K562 (cell line): ENCODE measurements at regions not wholly inside any gene's neighbourhood (a gene's known extent, or its start where the extent isn't known, plus 50 kb on each side); places are given as distances from the start of the nearest gene placed in this dataset.
"Not testable (repeated sequence)": the region's sequence is repeated elsewhere in the genome, so short reads cannot be mapped to it uniquely, and the experiment has no call there.

Experiments used
- ATAC-seq: fragments of 200-7000 bp; cut with Tn5 transposase; 3 replicates; pipeline ENCODE4 v1.9.1; 2020; ENCODE audit warnings: moderate library complexity
- BruUV-seq: library from RNA; stranded (reverse); fragments of 400-500 nt; replicated peaks from 2 replicates; lab custom pipeline; 2021; lab: Mats Ljungman, UMichigan
- CTCF ChIA-PET: fragments of 300-600 bp; formaldehyde crosslinking; extraction: SDS; loops from one replicate; lab custom pipeline; 2021; ENCODE audit warnings: low intra/inter-chr PET ratio; lab: Yijun Ruan, JAX
- POLR2A ChIA-PET: fragments of 300-600, 350-650 bp; sonication (Branson Sonifier 250); formaldehyde crosslinking; extraction: SDS; loops from one replicate; lab custom pipeline; 2021; ENCODE audit warnings: antibody characterized with exemption, inconsistent platforms; lab: Yijun Ruan, JAX
- DNase-seq, 4 experiments: peaks; one replicate each; pipeline versions ENCODE4 v3.0.0 to v3.0.0-alpha.2; 2011 to 2018; ENCODE audit warnings: low spot score in 3 of 4, mixed read lengths in 3 of 4; ENCODE audit errors: extremely low read depth in 1 of 4
- FAIRE-seq: peaks from 2 replicates; lab custom pipeline; 2011; peaks lifted over from hg19 to GRCh38; lab: Jason Lieb, UNC
- H2AFZ ChIP-seq: 2 replicates; pipeline ENCODE4 v1.6.0; 2011; ENCODE audit warnings: low read depth, low read length, control low read depth, inconsistent platforms
- H3K27ac ChIP-seq: fragments of 200-600 bp; 3 replicates; pipeline ENCODE4 v1.8.0; 2011; ENCODE audit warnings: low read depth, mild to moderate bottlenecking, control low read depth, inconsistent platforms, low read length, moderate library complexity, mixed read lengths; ENCODE audit errors: extremely low read depth
- H3K27me3 ChIP-seq, 2 experiments: fragments of 300-600 bp in 1 of 2; 2 replicates in 1 of 2; 3 replicates in 1 of 2; pipeline versions ENCODE4 v1.6.0 to v1.8.0; 2011; ENCODE audit warnings: inconsistent platforms in 2 of 2, low read length in 2 of 2, mild to moderate bottlenecking in 1 of 2, mixed read lengths in 1 of 2, moderate library complexity in 1 of 2; ENCODE audit not compliant: control insufficient read depth in 2 of 2, insufficient read depth in 2 of 2
- H3K36me3 ChIP-seq: fragments of 300-600 bp; 3 replicates; pipeline ENCODE4 v1.8.0; 2011; ENCODE audit warnings: mild to moderate bottlenecking, low read length, inconsistent platforms; ENCODE audit not compliant: control insufficient read depth, insufficient read depth
- H3K4me1 ChIP-seq, 2 experiments: fragments of 200-600 bp in 1 of 2; replicated peaks in 1 of 2; 2 replicates in 1 of 2; 3 replicates in 1 of 2; pipeline versions ENCODE4 v1.5.1 to v1.8.0; 2011; ENCODE audit warnings: inconsistent platforms in 2 of 2, low read length in 2 of 2, mild to moderate bottlenecking in 1 of 2, mixed read lengths in 1 of 2, moderate library complexity in 1 of 2; ENCODE audit not compliant: control insufficient read depth in 2 of 2, insufficient read depth in 2 of 2
- H3K4me2 ChIP-seq: 2 replicates; pipeline ENCODE4 v1.6.1; 2011; ENCODE audit warnings: low read length, control low read depth, inconsistent platforms, mixed read lengths; ENCODE audit not compliant: insufficient read depth
- H3K4me3 ChIP-seq: fragments of 200-600 bp; sonication (generic), shearing (Covaris generic); 2 replicates; pipeline ENCODE4 v1.5.1; 2016; ENCODE audit warnings: control low read depth, inconsistent platforms
- H3K79me2 ChIP-seq: fragments of 200-600 bp; 3 replicates; pipeline ENCODE4 v1.8.0; 2011; ENCODE audit warnings: low read length, inconsistent platforms; ENCODE audit not compliant: control insufficient read depth, insufficient read depth
- H3K9ac ChIP-seq, 2 experiments: 2 replicates each; pipeline versions ENCODE4 v1.6.0 to v1.6.1; 2011; ENCODE audit warnings: low read depth in 2 of 2, low read length in 2 of 2, control low read depth in 1 of 2, inconsistent platforms in 1 of 2, mild to moderate bottlenecking in 1 of 2, mixed read lengths in 1 of 2; ENCODE audit not compliant: insufficient read depth in 1 of 2
- H3K9me1 ChIP-seq: one replicate; pipeline ENCODE4 v1.6.0; 2011; ENCODE audit warnings: inconsistent platforms, mild to moderate bottlenecking, low read length, moderate library complexity; ENCODE audit not compliant: control insufficient read depth, insufficient read depth
- H3K9me3 ChIP-seq: replicated peaks from 2 replicates; pipeline ENCODE4 v1.5.1; 2011; ENCODE audit warnings: low read depth, low read length, inconsistent platforms; ENCODE audit not compliant: control insufficient read depth, insufficient read depth
- H4K20me1 ChIP-seq: replicated peaks from 2 replicates; pipeline ENCODE4 v1.6.1; 2011; ENCODE audit warnings: low read length, inconsistent platforms, mixed read lengths; ENCODE audit not compliant: control insufficient read depth, insufficient read depth
- WGBS: fragments of 100-300 bp; shearing (Covaris generic); methylation state at CpG from one replicate; pipeline ENCODE4 v1.1.6; 2016; ENCODE audit warnings: low coverage, mixed read lengths; ENCODE audit not compliant: insufficient coverage; ENCODE audit errors: missing lambda C conversion rate; 5-methylcytosine and 5-hydroxymethylcytosine counted together
- in situ Hi-C: fragments of 300-500 bp; cut with MboI; formaldehyde crosslinking; loops from 4 replicates; pipeline ENCODE4 v1.15.0; 2018; ENCODE audit warnings: inconsistent platforms, mixed read lengths
- intact Hi-C: fragments of 100-400 bp; cut with micrococcal nuclease; formaldehyde crosslinking; loops from 2 replicates; pipeline ENCODE4 v1.14.2; 2022
- TF ChIP-seq, protein P1 (sequence below), 3 experiments: IDR thresholded peaks in 2 of 3; conservative IDR thresholded peaks in 1 of 3; 2 replicates each; pipeline ENCODE4 v1.5.1; 2011 to 2012; ENCODE audit warnings: low read length in 3 of 3, mild to moderate bottlenecking in 3 of 3, control low read depth in 2 of 3, improper control_type of control experiment in 1 of 3, inconsistent platforms in 1 of 3, low read depth in 1 of 3, mixed read lengths in 1 of 3, moderate library complexity in 1 of 3; ENCODE audit not compliant: insufficient read depth in 2 of 3
- TF ChIP-seq, protein P2 (sequence below), 2 experiments: fragments of 450-650 bp; formaldehyde crosslinking in 1 of 2; IDR thresholded peaks; 2 replicates each; pipeline versions ENCODE4 v1.4.0 to v1.6.1; 2014 to 2020; ENCODE audit warnings: mild to moderate bottlenecking in 2 of 2, borderline replicate concordance in 1 of 2, low read depth in 1 of 2
- TF ChIP-seq, protein P3 (sequence below): IDR thresholded peaks from 2 replicates; pipeline ENCODE4 v1.6.1; 2011; ENCODE audit warnings: borderline replicate concordance, low read depth, mild to moderate bottlenecking, moderate library complexity, low read length; ENCODE audit not compliant: insufficient read depth, poor library complexity, severe bottlenecking

DNA sequence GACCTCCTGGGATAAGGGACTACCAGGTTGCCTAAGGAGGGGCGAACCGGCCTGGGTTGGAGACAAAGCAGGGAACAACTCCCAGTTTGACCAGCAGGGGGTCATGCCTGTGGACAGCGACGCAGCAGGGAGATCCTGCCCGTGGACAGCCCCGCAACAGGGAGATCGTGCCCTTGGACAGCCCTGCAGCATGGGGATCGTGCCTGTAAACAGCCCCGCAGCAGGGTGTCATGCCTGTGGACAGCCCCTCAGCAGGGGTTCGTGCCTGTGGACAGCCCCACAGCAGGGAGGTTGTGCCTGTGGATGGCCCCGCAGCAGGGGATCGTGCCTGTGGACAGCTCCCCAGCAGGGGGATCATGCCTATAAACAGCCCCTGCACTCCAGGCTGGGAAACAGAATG, 2213.2 kb upstream of the DEFB115 start:
- not testable (repeated sequence) for FAIRE-seq

More for the DNA sequence above, 2213.2 kb upstream of the DEFB115 start:
- H3K4me3 ChIP-seq, in situ Hi-C loops, H3K4me1 ChIP-seq, H3K79me2 ChIP-seq, H4K20me1 ChIP-seq, H3K27me3 ChIP-seq, H3K27ac ChIP-seq, H3K9me1 ChIP-seq, CTCF ChIA-PET, intact Hi-C loops, H3K9me3 ChIP-seq, POLR2A ChIA-PET, BruUV-seq, H3K36me3 ChIP-seq: not testable (repeated sequence)
- TF ChIP-seq, protein P1, sequence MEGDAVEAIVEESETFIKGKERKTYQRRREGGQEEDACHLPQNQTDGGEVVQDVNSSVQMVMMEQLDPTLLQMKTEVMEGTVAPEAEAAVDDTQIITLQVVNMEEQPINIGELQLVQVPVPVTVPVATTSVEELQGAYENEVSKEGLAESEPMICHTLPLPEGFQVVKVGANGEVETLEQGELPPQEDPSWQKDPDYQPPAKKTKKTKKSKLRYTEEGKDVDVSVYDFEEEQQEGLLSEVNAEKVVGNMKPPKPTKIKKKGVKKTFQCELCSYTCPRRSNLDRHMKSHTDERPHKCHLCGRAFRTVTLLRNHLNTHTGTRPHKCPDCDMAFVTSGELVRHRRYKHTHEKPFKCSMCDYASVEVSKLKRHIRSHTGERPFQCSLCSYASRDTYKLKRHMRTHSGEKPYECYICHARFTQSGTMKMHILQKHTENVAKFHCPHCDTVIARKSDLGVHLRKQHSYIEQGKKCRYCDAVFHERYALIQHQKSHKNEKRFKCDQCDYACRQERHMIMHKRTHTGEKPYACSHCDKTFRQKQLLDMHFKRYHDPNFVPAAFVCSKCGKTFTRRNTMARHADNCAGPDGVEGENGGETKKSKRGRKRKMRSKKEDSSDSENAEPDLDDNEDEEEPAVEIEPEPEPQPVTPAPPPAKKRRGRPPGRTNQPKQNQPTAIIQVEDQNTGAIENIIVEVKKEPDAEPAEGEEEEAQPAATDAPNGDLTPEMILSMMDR (IDR thresholded peaks at IDR 0.05 in 2 of 3, conservative IDR thresholded peaks at IDR 0.05 in 1 of 3; ENCODE audit: insufficient read depth in 2 of 3, low read depth in 1 of 3, low read length in 3 of 3) = peak; percentile 5 to 63 (median 34); a peak in 3 of 6 replicates
- TF ChIP-seq, protein P2, sequence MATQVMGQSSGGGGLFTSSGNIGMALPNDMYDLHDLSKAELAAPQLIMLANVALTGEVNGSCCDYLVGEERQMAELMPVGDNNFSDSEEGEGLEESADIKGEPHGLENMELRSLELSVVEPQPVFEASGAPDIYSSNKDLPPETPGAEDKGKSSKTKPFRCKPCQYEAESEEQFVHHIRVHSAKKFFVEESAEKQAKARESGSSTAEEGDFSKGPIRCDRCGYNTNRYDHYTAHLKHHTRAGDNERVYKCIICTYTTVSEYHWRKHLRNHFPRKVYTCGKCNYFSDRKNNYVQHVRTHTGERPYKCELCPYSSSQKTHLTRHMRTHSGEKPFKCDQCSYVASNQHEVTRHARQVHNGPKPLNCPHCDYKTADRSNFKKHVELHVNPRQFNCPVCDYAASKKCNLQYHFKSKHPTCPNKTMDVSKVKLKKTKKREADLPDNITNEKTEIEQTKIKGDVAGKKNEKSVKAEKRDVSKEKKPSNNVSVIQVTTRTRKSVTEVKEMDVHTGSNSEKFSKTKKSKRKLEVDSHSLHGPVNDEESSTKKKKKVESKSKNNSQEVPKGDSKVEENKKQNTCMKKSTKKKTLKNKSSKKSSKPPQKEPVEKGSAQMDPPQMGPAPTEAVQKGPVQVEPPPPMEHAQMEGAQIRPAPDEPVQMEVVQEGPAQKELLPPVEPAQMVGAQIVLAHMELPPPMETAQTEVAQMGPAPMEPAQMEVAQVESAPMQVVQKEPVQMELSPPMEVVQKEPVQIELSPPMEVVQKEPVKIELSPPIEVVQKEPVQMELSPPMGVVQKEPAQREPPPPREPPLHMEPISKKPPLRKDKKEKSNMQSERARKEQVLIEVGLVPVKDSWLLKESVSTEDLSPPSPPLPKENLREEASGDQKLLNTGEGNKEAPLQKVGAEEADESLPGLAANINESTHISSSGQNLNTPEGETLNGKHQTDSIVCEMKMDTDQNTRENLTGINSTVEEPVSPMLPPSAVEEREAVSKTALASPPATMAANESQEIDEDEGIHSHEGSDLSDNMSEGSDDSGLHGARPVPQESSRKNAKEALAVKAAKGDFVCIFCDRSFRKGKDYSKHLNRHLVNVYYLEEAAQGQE (IDR thresholded peaks at IDR 0.05; ENCODE audit: borderline replicate concordance) = peak; percentile 38; the same call in 1 of the 2 replicates
- TF ChIP-seq, protein P2 (CRISPR knock-in tag; IDR thresholded peaks at IDR 0.05; ENCODE audit: low read depth) = not testable (repeated sequence)
- TF ChIP-seq, protein P3, sequence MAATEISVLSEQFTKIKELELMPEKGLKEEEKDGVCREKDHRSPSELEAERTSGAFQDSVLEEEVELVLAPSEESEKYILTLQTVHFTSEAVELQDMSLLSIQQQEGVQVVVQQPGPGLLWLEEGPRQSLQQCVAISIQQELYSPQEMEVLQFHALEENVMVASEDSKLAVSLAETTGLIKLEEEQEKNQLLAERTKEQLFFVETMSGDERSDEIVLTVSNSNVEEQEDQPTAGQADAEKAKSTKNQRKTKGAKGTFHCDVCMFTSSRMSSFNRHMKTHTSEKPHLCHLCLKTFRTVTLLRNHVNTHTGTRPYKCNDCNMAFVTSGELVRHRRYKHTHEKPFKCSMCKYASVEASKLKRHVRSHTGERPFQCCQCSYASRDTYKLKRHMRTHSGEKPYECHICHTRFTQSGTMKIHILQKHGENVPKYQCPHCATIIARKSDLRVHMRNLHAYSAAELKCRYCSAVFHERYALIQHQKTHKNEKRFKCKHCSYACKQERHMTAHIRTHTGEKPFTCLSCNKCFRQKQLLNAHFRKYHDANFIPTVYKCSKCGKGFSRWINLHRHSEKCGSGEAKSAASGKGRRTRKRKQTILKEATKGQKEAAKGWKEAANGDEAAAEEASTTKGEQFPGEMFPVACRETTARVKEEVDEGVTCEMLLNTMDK = peak; percentile 8
- ATAC-seq = peak; percentile 80
- 8% methylated on average over 12 of the region's 12 CpGs for WGBS
- DNase-seq = peak; percentile 21 to 43 (median 28)
- Histone ChIP-seq H3K4me2 (peak overlapping the region; percentile 62), H2AFZ (peak overlapping the region; percentile 77), H3K9ac (peak overlapping the region in 1 of 2 experiments; percentile 78; a peak in 1 of 4 replicates)
